GM12891 (cell line): ENCODE measurements at regions not wholly inside any gene's neighbourhood (a gene's known extent, or its start where the extent isn't known, plus 50 kb on each side); places are given as distances from the start of the nearest gene placed in this dataset.

Experiments used
- DNase-seq: peaks from one replicate; pipeline ENCODE4 v3.0.0; 2011; ENCODE audit warnings: low spot score; ENCODE audit not compliant: insufficient read length
- FAIRE-seq: peaks from 2 replicates; lab custom pipeline; 2011; peaks lifted over from hg19 to GRCh38; lab: Jason Lieb, UNC
- PAX5 ChIP-seq: IDR thresholded peaks from 2 replicates; pipeline ENCODE4 v1.6.1; 2011; ENCODE audit warnings: low read length, moderate library complexity, mild to moderate bottlenecking; ENCODE audit not compliant: insufficient read depth, severe bottlenecking
- POLR2A ChIP-seq: IDR thresholded peaks from 2 replicates; pipeline ENCODE4 v1.6.1; 2011; ENCODE audit warnings: low read depth, low read length, control low read depth
- POLR2AphosphoS5 ChIP-seq: IDR thresholded peaks from 2 replicates; pipeline ENCODE4 v1.6.1; 2011; ENCODE audit warnings: low read depth, low read length, control low read depth
- POU2F2 ChIP-seq: IDR thresholded peaks from 2 replicates; pipeline ENCODE4 v1.6.1; 2011; ENCODE audit warnings: low read depth, mild to moderate bottlenecking, control low read depth, low read length, moderate library complexity
- SPI1 ChIP-seq: IDR thresholded peaks from 2 replicates; pipeline ENCODE4 v1.6.1; 2011; ENCODE audit warnings: low read depth, low read length, control low read depth
- TAF1 ChIP-seq: IDR thresholded peaks from 2 replicates; pipeline ENCODE4 v1.6.1; 2011; ENCODE audit warnings: low read depth, low read length, control low read depth

DNA sequence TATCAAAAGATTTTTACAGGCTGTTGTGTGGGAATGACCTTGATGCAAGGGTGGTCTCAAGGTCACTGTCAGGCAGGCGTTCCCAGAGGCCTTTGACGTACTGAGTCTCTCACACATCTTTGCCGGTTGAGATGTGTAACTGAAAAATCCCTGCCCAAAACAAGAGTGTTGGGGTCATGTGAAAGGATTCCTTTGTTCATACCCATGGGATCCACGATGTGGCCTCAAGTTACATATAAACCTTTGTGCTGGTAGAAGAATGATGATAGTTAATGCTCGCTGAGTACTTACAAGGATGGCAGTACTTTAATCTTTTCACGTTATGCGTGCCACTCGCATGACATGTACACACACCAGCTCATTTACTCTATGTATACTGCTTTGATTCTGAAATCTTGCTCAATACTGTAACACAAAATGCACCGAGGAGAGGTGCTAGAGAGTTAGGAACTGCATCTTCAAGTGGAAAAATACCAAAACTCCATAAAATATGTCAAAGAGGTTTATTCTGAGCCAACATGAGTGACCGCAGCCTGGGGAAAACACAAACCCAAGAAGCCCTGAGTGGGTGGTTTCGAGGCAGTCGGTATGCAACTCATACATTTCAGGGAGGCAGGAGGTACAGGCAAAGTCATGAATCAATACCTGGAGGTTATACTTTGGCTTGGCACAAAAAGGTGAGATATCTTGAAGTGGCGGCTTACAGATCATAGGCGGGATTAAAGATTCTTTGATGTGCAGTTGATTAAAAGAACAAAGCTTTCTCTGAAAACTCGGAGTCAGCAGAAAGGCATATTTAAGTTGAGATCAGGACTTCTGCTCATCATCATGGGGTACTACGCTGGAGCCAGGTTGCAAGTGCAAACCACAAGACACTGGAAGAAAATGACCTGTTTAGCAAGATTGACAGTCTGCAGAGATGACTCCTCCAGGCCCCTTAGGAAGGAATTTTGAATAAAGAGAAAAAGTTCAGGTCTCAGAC lies 87.4 kb upstream of the ARHGEF7 start:
- FAIRE-seq (no peak), DNase-seq (no peak)
- TF ChIP-seq PAX5, result no peak
- no peak for TF ChIP-seq POLR2A
- no peak for TF ChIP-seq SPI1
- no peak for TF ChIP-seq TAF1
- no peak for TF ChIP-seq POU2F2
- TF ChIP-seq POLR2AphosphoS5, result no peak

DNA sequence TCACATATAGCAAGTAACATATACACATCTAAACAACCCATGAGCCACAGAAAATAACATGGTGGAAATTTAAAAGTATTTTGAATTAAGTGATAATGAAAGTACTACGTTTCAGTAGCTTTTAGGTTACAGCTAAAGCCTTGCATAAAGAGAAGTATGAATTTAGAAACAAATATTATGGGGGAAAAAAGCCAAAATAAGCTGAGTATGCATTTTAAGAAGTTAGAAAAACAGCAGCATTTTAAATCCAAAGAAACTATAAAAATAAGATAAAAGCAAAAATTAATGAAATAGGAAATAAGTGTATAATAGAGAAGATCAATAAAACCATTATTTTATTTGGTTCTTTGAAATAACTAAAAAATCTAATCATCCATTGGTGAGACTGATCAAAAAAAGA lies 89.8 kb upstream of the ARHGEF7 start:
- DNase-seq (no peak), FAIRE-seq (no peak)
- TF ChIP-seq TAF1, result no peak
- TF ChIP-seq POU2F2, result no peak
- no peak for TF ChIP-seq POLR2A
- TF ChIP-seq POLR2AphosphoS5, result no peak
- no peak for TF ChIP-seq SPI1
- TF ChIP-seq PAX5, result no peak

DNA sequence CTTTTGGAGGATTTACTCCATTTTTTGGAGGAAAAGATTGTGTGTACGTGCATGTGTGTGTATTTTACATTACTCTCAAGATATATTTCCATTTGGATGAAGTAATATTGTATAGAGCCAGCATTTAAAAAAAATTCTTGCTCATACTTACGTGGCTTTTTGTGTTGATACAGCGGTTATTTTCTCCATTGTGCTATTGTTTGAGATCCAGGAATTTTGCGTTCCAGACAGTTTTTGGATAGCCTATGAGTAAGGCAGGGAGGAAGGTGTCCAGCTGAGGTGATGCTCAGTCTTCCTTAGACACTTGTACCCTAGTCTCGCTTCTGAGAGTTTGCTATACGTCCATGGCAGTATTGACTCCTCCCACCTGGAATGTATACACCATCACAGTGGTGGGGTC lies 92.2 kb upstream of the ARHGEF7 start:
- FAIRE-seq (no peak), DNase-seq (no peak)
- TF ChIP-seq TAF1, result no peak

DNA sequence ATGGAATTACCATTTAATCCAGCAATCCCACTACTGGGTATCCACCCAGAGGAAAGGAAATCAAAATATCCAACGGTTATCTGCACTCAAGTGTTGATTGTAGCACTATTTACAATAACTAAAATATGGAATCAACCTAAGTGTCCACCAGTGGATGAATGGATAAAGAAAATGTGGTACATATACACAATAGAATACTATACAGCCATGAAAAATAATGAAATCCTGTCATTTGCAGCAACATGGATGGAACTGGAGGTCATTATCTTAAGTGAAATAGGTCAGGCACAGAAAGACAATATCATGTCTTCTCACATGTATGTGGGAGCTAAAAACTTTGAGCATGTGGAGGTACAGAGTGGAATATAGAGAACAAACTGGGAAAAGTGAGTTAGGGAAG lies 92.9 kb upstream of the ARHGEF7 start:
- DNase-seq, result no peak
- TF ChIP-seq TAF1 (no peak), POU2F2 (no peak), PAX5 (no peak), POLR2AphosphoS5 (no peak), POLR2A (no peak), SPI1 (no peak)
- no peak for FAIRE-seq

DNA sequence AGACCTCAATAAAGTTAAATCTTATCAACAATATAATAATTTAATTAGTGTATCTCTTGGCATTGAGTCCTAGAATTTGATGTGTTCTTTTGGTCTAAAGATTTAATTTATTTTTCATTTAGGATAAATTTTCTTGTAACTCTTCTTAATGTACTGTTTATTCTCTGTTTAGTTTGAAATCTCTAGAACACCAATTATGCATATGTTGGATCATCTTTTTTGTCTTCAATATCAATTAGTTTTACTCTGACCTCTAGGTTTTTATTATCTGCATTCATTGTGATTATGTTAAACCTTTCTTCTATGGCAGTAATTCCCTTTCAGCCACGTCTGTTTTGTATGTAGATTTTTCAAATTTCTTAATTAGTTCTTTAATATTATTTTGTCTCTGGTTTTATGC lies 93.8 kb upstream of the ARHGEF7 start:
- FAIRE-seq (no peak), DNase-seq (no peak)
- no peak for TF ChIP-seq PAX5
- TF ChIP-seq POU2F2, result no peak
- no peak for TF ChIP-seq POLR2A
- no peak for TF ChIP-seq SPI1
- TF ChIP-seq POLR2AphosphoS5, result no peak
- TF ChIP-seq TAF1, result no peak

DNA sequence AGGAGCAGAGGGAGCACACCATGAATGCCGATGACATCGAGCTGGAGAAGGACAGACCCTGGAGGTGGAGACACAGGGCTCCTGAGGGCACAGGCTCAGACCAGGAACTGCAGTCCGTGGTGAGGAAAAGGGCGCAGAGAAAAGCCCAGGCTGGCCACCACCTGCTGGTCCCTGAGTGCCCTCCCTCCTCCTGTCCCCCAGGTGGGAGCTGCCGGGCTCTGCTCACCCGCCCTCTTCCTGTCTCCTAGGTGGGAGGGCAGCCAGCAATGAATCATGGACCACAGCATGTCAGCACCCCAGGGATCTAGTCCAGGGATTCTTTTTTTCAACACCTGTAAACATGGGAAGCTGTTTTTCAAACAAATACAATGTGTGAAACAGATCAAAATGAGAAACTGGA lies 94.6 kb upstream of the ARHGEF7 start:
- DNase-seq (no peak), FAIRE-seq (no peak)
- TF ChIP-seq TAF1 (no peak), POLR2A (no peak), POU2F2 (no peak), SPI1 (no peak), POLR2AphosphoS5 (no peak), PAX5 (no peak)

DNA sequence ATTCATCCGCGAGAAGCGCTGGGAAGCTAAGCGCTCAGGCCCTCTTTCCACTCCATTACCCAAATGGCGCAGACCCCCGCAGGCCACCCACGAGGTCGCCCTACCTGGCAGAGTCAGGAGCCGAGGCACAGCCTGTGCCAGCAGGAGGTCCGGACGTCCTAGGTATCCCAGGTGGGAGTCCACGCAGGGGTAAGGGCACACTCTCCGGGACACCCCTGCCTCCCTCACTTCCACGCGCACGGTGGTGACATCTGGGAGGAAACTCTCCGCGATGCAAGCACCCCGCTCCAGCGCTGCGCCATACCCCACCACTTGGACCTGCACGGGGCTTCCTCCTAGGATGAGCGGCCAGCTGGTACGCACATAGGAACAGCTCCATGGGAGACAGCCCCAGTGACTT lies 95.1 kb upstream of the ARHGEF7 start:
- DNase-seq (no peak), FAIRE-seq (no peak)
- TF ChIP-seq POLR2AphosphoS5, result no peak
- TF ChIP-seq POU2F2, result no peak
- TF ChIP-seq SPI1, result no peak
- TF ChIP-seq PAX5, result no peak
- no peak for TF ChIP-seq TAF1
- no peak for TF ChIP-seq POLR2A

DNA sequence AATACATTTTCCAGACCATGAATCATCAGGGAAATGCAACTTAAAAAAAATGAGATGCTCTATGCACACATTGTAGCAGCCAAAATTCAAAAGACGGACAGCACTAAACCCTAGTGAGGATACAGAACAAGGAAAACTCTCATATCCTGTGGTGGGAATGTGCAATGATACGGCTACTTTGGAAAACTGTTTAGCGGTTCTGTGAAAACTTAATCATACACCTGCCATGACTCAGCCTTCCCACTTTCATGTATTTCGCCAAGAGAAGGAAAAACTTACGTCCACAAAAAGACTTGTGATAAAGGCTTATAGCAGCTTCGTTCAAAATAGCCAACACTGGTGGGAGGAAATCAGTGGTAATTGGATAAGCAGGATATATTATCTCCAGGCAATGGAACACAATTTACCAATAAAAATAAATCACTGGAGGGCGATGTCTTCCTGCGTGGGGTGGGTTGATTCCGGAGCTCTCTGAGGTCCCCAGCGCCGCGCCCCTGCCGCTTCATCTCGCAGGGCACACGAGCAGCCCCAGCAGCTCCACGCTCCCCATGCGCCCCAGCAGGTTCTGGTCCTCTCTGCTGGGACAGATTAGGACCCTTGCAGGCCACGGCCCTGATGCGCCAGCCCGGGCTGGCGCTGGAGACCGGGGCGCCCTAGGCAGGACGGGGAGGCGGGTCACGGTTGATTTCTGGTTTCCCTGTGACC lies 97.2 kb upstream of the ARHGEF7 start:
- FAIRE-seq, result no peak
- no peak for DNase-seq
- no peak for TF ChIP-seq POLR2A
- TF ChIP-seq TAF1, result no peak
- no peak for TF ChIP-seq POLR2AphosphoS5
- TF ChIP-seq POU2F2, result no peak
- no peak for TF ChIP-seq PAX5
- TF ChIP-seq SPI1, result no peak

DNA sequence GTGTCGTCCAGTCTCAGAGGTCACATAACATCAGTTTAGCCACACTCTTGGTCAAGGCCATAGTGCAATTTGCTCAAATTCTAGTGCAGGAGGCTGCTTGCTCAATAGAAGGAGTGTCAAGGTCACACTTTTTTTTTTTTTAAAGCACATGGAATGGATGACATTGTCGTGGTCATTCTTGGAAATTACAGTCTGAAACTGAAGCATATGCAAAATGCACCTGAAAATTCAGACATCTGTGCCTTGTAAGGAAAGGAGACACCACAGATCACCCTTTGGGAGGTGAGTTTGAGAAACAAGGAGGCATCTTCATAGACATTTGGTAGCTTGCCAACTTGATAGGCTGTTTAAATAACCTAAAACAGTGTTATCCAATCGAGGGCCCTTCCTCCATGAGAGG lies 98.3 kb upstream of the ANKRD10 start:
- no peak for TF ChIP-seq SPI1
- TF ChIP-seq POLR2AphosphoS5, result no peak
- no peak for TF ChIP-seq POLR2A
- no peak for TF ChIP-seq POU2F2
- TF ChIP-seq PAX5, result no peak
- TF ChIP-seq TAF1, result no peak
- no peak for DNase-seq
- FAIRE-seq, result no peak
